SH-SY5Y (cell line): ENCODE measurements at regions not wholly inside any gene's neighbourhood (a gene's known extent, or its start where the extent isn't known, plus 50 kb on each side); places are given as distances from the start of the nearest gene placed in this dataset.

ENCODE experiments used
- GATA2 ChIP-seq: IDR thresholded peaks from 2 replicates; pipeline ENCODE4 v1.6.1; 2011; ENCODE audit warnings: mild to moderate bottlenecking, low read depth, low read length
- GATA3 ChIP-seq: IDR thresholded peaks from 2 replicates; pipeline ENCODE4 v1.6.1; 2011; ENCODE audit warnings: low read depth, mild to moderate bottlenecking, low read length, moderate library complexity

DNA sequence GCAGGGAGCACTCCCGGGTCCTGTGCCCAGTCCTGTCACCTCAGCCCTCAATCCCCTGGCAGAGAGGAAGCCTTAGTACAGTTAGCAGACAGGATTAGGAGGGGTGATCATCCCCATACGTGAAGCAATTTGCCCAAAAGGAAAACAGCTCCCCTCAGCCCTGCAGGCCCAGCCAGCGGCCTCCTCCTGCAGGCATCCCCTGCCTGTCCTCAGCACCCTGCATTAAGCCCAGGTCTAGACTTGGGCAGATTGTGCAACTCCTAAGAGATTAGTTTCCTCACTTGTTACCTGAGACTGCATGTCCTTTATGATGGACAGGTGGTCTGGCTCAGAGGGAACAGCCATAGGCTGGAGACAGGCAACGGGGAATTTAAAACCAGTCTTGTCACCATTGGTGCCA lies 95.5 kb upstream of the TMEM45B start:
- TF ChIP-seq GATA2 (no peak), GATA3 (no peak)

GRCh38 chr11:129720994-129721393 lies 94.7 kb upstream of the TMEM45B start:
- TF ChIP-seq GATA3 (no peak), GATA2 (no peak)

- TF ChIP-seq GATA2 (no peak), GATA3 (no peak)
Observed at GRCh38 chr11:129721685-129722084, 94.0 kb upstream of the TMEM45B start.

- TF ChIP-seq GATA2 (no peak), GATA3 (no peak)
Observed at GRCh38 chr11:129722529-129722928, 93.1 kb upstream of the TMEM45B start.

DNA sequence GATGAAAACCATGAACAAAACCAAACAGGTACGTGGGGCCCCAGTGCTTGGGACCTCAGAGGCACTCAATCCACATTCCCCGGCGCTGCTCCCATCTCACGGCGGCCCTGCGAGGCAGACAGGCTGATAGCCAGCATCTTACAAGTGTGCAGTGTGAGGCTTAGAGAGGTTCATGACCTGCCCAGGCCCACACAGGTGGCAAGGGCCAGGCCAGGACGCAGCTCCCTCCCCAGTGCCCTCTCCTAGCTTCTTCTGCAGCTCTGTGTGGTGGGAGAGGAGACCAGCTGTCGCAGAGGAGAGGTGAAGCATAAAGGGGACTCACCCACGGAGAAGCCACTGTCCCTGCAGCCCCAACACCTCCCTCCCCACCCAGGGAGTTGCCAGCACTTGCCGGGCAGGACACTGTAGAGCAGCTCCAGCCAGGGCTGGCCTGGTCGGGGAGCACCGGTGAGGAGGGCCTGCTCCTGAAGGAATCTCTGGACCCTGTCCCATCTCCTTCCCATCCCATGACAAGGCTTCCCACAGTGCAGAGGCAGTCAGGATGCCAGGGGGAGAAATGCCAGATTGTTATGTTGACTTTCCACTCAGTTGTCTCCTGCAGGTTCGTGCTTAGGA lies 92.4 kb upstream of the TMEM45B start:
- TF ChIP-seq GATA3 (no peak), GATA2 (no peak)

DNA sequence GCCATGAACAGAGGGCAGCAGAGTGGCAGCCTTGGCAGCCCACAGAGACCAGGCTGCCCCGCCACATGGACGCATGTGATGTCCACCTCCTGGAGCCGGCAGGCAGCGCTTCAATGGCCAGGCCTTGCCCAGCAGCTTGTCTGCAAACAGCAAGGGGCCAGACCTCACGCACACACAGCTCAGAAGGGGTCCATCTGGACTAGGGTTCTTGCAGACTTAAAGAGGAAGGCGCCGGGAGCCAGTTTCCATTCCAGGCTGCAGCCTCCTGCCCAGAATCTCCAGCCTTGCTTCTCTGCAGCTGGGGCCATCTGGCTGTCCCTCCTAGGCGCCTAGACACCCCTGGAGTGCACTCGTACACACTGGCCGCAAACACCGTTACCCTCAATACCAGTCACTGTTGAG lies 91.9 kb upstream of the TMEM45B start:
- TF ChIP-seq GATA3 (no peak), GATA2 (no peak)

- no peak for TF ChIP-seq GATA2
- no peak for TF ChIP-seq GATA3
Observed at GRCh38 chr11:129724866-129725265, 90.8 kb upstream of the TMEM45B start.

GRCh38 chr11:129726179-129726578 lies 89.5 kb upstream of the TMEM45B start:
- TF ChIP-seq GATA2 (no peak), GATA3 (no peak)

GRCh38 chr11:129728581-129728980 lies 87.1 kb upstream of the TMEM45B start:
- no peak for TF ChIP-seq GATA2
- TF ChIP-seq GATA3 = no peak

GRCh38 chr11:129729216-129729615 lies 86.4 kb upstream of the TMEM45B start:
- TF ChIP-seq GATA2 (no peak), GATA3 (no peak)

DNA sequence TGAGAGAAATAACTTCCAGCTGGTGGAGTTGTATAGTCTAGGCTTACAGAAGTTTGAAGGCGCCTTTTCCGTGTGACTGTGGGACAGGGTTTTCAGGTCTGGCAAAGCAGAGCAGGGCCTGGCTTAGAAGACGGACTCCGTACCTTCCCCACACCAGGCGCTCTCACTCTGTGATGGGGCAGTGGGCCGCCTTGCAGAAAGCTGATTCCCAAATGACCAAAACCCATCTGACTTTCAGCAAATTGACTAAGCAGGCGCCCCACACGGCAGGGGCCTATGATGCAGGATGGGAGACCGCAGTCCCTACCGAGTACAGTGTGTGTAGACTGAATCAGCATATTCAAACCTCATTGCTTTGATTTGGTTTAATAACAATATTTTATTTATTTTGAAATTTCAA lies 85.8 kb upstream of the TMEM45B start:
- TF ChIP-seq GATA3 (no peak), GATA2 (no peak)

DNA sequence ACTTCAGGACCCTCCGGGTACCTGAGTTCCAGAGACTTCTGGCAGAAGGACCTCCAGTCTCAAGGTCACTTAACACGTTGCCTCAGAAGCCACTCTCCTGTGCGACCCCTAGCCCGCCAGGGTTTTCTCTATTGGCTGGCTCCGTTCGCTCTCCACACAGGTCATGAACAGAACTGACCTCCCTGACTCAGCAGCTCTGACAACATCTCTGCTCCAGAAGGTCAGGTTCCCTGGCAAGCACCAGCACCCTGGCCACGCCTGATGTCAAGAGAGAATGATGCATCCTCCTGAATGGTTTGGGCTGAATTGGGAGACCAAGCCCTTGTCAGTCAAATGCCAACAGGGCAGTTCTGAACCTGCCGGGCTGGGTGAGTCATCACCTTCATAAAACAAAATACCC lies 84.3 kb upstream of the TMEM45B start:
- TF ChIP-seq GATA3 = no peak
- no peak for TF ChIP-seq GATA2

DNA sequence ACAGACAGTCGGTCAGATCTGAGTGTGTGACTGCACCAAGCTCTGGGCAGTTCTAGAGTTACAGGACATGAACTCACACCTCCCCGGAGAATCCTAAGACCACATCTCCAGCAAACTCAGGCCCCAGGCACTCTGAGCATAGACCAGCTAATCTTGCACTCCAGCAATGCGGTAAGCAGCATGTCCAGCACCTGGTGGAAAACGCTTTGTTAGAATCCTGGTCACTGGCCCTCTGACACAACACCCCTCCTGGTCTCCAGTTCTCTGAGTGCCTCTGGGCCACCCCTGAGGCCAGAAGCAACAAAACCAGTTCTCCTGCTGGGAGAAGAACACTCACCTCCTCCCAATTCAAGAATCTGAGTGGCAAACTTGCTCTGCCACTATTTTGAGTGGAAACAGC lies 82.7 kb upstream of the TMEM45B start:
- no peak for TF ChIP-seq GATA2
- no peak for TF ChIP-seq GATA3

DNA sequence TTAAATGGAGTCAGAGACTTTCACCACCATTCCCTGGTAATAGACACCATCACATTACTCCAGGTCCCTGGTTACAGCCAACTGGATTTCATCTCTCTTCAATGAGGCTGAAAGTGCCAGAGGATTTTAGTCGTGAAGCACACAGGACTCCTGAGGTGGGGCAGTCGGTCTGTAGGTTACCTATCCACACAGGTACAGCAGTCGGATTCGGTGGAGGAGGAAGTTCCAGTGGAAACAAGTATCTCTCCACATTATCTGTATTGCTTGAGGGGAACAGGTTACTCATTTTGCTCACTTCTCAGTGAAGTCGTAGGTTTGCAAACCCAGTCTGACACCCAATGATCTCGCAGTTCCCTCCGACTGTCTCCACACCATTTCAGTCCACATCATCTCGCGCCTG lies 82.3 kb upstream of the TMEM45B start:
- no peak for TF ChIP-seq GATA2
- TF ChIP-seq GATA3 = no peak

DNA sequence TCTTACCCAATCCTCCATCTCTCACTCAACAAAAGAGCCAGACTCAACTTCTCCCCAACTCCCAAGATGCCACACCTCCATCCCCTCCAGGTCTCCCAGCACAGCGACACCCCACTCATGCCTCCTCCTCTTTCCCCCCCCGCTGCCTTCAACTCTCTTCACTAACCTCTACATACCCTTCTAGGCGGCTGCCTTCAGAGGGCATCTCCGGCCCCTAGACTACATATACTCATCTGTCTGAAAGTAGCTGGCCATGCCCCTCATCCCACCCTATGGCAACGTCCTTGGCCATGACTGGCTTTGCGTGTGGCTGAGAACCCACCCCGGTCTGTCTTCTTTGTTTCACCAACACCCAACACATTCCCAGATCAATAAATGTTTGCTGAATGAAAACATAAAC lies 81.7 kb upstream of the TMEM45B start:
- TF ChIP-seq GATA2 = no peak

- TF ChIP-seq GATA2 (no peak), GATA3 (no peak)
Observed at GRCh38 chr11:129734654-129735053, 81.0 kb upstream of the TMEM45B start.

GRCh38 chr11:129737831-129738230 lies 77.8 kb upstream of the TMEM45B start:
- TF ChIP-seq GATA3 (no peak), GATA2 (no peak)
